Lung (tissue), 11 donors: ENCODE measurements at regions not wholly inside any gene's neighbourhood (a gene's known extent, or its start where the extent isn't known, plus 50 kb on each side); places are given as distances from the start of the nearest gene placed in this dataset.
A peak's percentile ranks its signal among the peaks of the same experiment; 100 is the strongest.

ENCODE experiments used
- ATAC-seq: fragments of 200-7000 bp; cut with Tn5 transposase; one replicate; pipeline ENCODE4 v1.9.1; 2020; ENCODE audit warnings: moderate number of reproducible peaks; ENCODE audit not compliant: insufficient read depth, low FRiP score
- DNase-seq, 3 donors: peaks; one replicate each; pipeline ENCODE4 v3.0.0-alpha.2; 2013 to 2017
- H3K27ac ChIP-seq, 2 donors: one replicate each; pipeline ENCODE4 v1.5.1; 2013; ENCODE audit warnings: mild to moderate bottlenecking in 2 of 2, moderate library complexity in 2 of 2, control low read depth in 1 of 2, inconsistent platforms in 1 of 2, low read depth in 1 of 2, low read length in 1 of 2
- H3K27me3 ChIP-seq, 3 donors: one replicate each; pipeline ENCODE4 v1.5.1; 2013; ENCODE audit warnings: low read length in 2 of 3; ENCODE audit not compliant: control insufficient read depth in 3 of 3, insufficient read depth in 3 of 3
- H3K36me3 ChIP-seq, 4 donors: one replicate each; pipeline ENCODE4 v1.5.1; 2013; ENCODE audit warnings: low read length in 4 of 4, mild to moderate bottlenecking in 1 of 4, moderate library complexity in 1 of 4; ENCODE audit not compliant: control insufficient read depth in 4 of 4, insufficient read depth in 4 of 4
- H3K4me1 ChIP-seq, 5 donors: one replicate each; pipeline ENCODE4 v1.5.1; 2013; ENCODE audit warnings: low read length in 5 of 5, mild to moderate bottlenecking in 2 of 5, moderate library complexity in 1 of 5; ENCODE audit not compliant: control insufficient read depth in 5 of 5, insufficient read depth in 5 of 5
- H3K4me3 ChIP-seq: one replicate; pipeline ENCODE4 v1.5.1; 2013; ENCODE audit warnings: mild to moderate bottlenecking, control low read depth, moderate library complexity
- H3K9ac ChIP-seq, 2 donors: one replicate each; pipeline ENCODE4 v1.5.1; 2013; ENCODE audit warnings: low read length in 2 of 2, control low read depth in 1 of 2; ENCODE audit not compliant: insufficient read depth in 1 of 2
- H3K9me3 ChIP-seq, 4 donors: one replicate each; pipeline ENCODE4 v1.5.1; 2013; ENCODE audit warnings: low read length in 3 of 4, mild to moderate bottlenecking in 1 of 4, moderate library complexity in 1 of 4; ENCODE audit not compliant: control insufficient read depth in 4 of 4, insufficient read depth in 3 of 4
- CTCF ChIP-seq: IDR thresholded peaks from 2 replicates; pipeline ENCODE4 v1.5.1; 2012; ENCODE audit warnings: mild to moderate bottlenecking; ENCODE audit errors: control extremely low read depth, extremely low read depth
- WGBS, 2 donors: extraction: QIAGEN DNeasy Blood & Tissue Kit; methylation state at CpG; one replicate each; pipeline ENCODE4 v1.1.7; 2013; 5-methylcytosine and 5-hydroxymethylcytosine counted together
- donor health status: control.
- donor health status: control.
- donor health status: Bipolar disorder and iron deficiency.
- donor health status: healthy.
- donor health status: DM: yes; HTN: yes; CAD: no.

- Histone ChIP-seq H3K9me3 (no peaks in the 10 kb centered on the region), H3K27me3 (no peaks in the 10 kb centered on the region), H3K4me1 (peaks cover 0 to 9% (median 0%) of the 10 kb centered on the region in 5 donors), H3K4me3 (no peak overlapping the region), H3K36me3 (no peaks in the 10 kb centered on the region), H3K27ac (no peak overlapping the region), H3K9ac (no peak overlapping the region)
- DNase-seq, result no peak
- TF ChIP-seq CTCF, result no peak
- no peak for ATAC-seq
- WGBS, 2 donors, result 88 to 90% methylated on average over 3 of the region's 3 CpGs
Observed at GRCh38 chr5:86124333-86124732, 493.4 kb upstream of the COX7C start.

- TF ChIP-seq CTCF, result no peak
- Histone ChIP-seq H3K27me3 (no peaks in the 10 kb centered on the region), H3K9ac (no peak overlapping the region), H3K36me3 (no peaks in the 10 kb centered on the region), H3K4me3 (no peak overlapping the region), H3K9me3 (no peaks in the 10 kb centered on the region), H3K4me1 (peaks cover 0 to 9% (median 0%) of the 10 kb centered on the region in 5 donors), H3K27ac (no peak overlapping the region)
- 62 to 72% methylated on average over 2 of the region's 2 CpGs for WGBS, 2 donors
- ATAC-seq, result no peak
- no peak for DNase-seq
Observed at GRCh38 chr5:86125731-86126601, 491.8 kb upstream of the COX7C start.

- Histone ChIP-seq H3K4me3 (no peak overlapping the region), H3K36me3 (no peaks in the 10 kb centered on the region), H3K27me3 (no peaks in the 10 kb centered on the region), H3K4me1 (peaks cover 0 to 9% (median 0%) of the 10 kb centered on the region in 5 donors), H3K9me3 (no peaks in the 10 kb centered on the region), H3K27ac (no peak overlapping the region), H3K9ac (no peak overlapping the region)
- ATAC-seq (no peak), DNase-seq (peak; percentile 67 to 85 (median 82))
- TF ChIP-seq CTCF, result no peak
- 73 to 75% methylated on average over 1 of the region's 1 CpG for WGBS, 2 donors
Observed at GRCh38 chr5:86127696-86128095, 490.0 kb upstream of the COX7C start.
